Left lung (tissue), 4 donors: ENCODE measurements at regions not wholly inside any gene's neighbourhood (a gene's known extent, or its start where the extent isn't known, plus 50 kb on each side); places are given as distances from the start of the nearest gene placed in this dataset.
A peak's percentile ranks its signal among the peaks of the same experiment; 100 is the strongest.

Source experiments
- ATAC-seq: fragments of 200-7000 bp; cut with Tn5 transposase; one replicate; pipeline ENCODE4 v1.9.1; 2020; ENCODE audit warnings: moderate library complexity
- DNase-seq, 4 donors: peaks; one replicate each; pipeline ENCODE4 v3.0.0-alpha.2; 2013 to 2020
- H3K27ac ChIP-seq, 2 donors: fragments of 200-600 bp; sonication (generic) in 1 of 2; one replicate each; pipeline versions ENCODE4 v1.5.0 to v1.8.0; 2020 to 2021
- H3K27me3 ChIP-seq, 2 donors: fragments of 200-600 bp; sonication (generic) in 1 of 2; one replicate each; pipeline versions ENCODE4 v1.5.0 to v1.8.0; 2020 to 2021
- H3K36me3 ChIP-seq, 2 donors: fragments of 200-600 bp; sonication (generic) in 1 of 2; one replicate each; pipeline versions ENCODE4 v1.5.0 to v1.8.0; 2020 to 2021
- H3K4me1 ChIP-seq, 2 donors: fragments of 200-600 bp; one replicate each; pipeline ENCODE4 v1.8.0; 2021
- H3K4me3 ChIP-seq, 2 donors: fragments of 200-600 bp; sonication (generic) in 1 of 2; one replicate each; pipeline versions ENCODE4 v1.5.0 to v1.8.0; 2020 to 2021; ENCODE audit warnings: mild to moderate bottlenecking in 1 of 2
- H3K9me3 ChIP-seq, 2 donors: fragments of 200-600 bp; sonication (generic) in 1 of 2; one replicate each; pipeline versions ENCODE4 v1.5.0 to v1.8.0; 2020 to 2021
- intact Hi-C, 2 donors: fragments of 100-400 bp; cut with DNase I; formaldehyde crosslinking; loops; one replicate each; pipeline versions ENCODE4 v1.11.2 to v1.14.2; 2022
- TF ChIP-seq, protein P1 (sequence below), 2 donors: fragments of 200-600 bp; sonication (generic) in 1 of 2; IDR thresholded peaks; one replicate each; pipeline versions ENCODE4 v1.5.0 to v1.8.0; 2021; ENCODE audit warnings: antibody characterized with exemption in 2 of 2
- donor health status: DM: no; HTN: yes; CAD: no.
- donor health status: DM: no; HTN: no; CAD: no.

DNA sequence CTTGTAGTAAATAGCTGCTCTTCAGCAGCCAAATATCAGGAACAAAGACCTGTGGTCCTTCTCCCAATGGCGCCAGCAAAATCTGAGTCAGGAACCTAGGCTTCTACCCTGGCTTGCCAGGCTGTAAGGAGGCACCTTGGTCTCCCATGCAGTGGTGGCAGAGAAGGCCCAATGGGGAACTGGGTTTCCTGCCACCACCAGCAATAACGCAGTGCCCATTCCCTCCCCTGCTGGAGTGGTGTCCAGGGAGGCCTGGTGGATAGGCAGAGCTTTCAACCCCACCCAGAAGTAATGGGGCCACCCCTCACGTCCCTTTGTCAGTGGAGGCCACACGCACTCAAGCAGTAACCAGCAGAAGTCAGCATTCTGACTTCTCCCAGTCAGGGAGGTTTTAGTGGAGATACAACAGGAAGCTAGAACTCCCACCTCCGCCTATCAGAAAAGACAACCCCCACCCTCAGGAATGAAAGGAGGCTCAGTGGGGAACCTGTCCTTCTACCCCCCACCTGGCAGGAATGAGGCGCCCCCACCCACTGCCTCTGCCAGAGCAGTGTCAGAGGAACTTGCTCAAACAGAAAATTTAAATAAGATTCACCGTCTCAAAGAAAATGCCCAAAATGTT is 132.4 kb downstream of the COPS8 start:
- Histone ChIP-seq H3K4me3 (no peak overlapping the region), H3K27me3 (peaks cover 0 to 9% of the 10 kb centered on the region in 2 donors), H3K36me3 (no peaks in the 10 kb centered on the region), H3K27ac (peak overlapping the region in 1 of 2 donors; percentile 47), H3K9me3 (no peaks in the 10 kb centered on the region), H3K4me1 (peaks cover 0 to 3% of the 10 kb centered on the region in 2 donors)
- ATAC-seq (no peak), DNase-seq (no peak)
- TF ChIP-seq, protein P1, sequence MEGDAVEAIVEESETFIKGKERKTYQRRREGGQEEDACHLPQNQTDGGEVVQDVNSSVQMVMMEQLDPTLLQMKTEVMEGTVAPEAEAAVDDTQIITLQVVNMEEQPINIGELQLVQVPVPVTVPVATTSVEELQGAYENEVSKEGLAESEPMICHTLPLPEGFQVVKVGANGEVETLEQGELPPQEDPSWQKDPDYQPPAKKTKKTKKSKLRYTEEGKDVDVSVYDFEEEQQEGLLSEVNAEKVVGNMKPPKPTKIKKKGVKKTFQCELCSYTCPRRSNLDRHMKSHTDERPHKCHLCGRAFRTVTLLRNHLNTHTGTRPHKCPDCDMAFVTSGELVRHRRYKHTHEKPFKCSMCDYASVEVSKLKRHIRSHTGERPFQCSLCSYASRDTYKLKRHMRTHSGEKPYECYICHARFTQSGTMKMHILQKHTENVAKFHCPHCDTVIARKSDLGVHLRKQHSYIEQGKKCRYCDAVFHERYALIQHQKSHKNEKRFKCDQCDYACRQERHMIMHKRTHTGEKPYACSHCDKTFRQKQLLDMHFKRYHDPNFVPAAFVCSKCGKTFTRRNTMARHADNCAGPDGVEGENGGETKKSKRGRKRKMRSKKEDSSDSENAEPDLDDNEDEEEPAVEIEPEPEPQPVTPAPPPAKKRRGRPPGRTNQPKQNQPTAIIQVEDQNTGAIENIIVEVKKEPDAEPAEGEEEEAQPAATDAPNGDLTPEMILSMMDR (IDR thresholded peaks at IDR 0.05): no peak
- intact Hi-C loops: no loop called here

DNA sequence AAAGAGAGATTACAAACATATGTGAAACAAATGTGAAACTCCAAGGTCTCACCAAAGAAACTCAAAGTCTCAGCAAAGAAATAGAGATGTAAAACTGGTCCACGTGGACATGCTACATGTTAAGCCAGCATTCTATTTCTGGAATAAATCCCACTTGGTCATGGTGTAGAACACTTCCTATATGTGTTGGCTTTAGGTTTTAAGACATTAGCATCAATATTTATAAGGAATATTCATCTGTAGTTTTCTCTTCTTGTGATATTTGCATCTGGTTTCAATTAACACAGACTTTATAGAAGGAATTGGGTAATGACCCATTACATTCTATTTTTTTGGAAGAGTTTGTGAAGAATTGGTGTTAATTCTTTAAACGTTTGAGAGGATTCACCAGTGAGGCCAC is 133.1 kb downstream of the COPS8 start:
- DNase-seq (no peak), ATAC-seq (no peak)
- H3K27ac ChIP-seq: peak overlapping the region in 1 of 2 donors; percentile 47
- TF ChIP-seq, protein P1 (IDR thresholded peaks at IDR 0.05): no peak
- peaks cover 0 to 9% of the 10 kb centered on the region in 2 donors for H3K27me3 ChIP-seq
- intact Hi-C loops: no loop called here
- no peaks in the 10 kb centered on the region for H3K9me3 ChIP-seq
- H3K4me3 ChIP-seq: no peak overlapping the region
- no peaks in the 10 kb centered on the region for H3K36me3 ChIP-seq
- peaks cover 0 to 9% of the 10 kb centered on the region in 2 donors for H3K4me1 ChIP-seq

DNA sequence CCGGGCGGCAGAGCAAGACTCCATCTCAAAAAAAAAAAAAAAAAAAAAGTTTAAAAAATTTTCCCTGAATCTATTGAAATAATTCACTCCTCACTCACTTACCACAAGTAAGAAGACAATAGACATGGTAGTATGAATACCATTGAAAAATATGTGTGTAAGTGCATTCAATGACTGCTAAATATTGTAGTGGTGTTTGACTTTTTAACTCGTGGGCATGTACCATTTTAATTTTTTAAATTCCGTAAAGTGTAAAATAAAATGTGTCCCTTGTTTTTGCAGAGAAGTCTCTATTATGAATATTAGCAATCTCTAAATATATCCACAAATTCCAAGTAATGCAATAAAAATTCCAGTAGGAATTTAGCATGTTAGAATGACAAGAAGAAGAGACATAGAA is 134.1 kb downstream of the COPS8 start:
- no peak for ATAC-seq
- peak overlapping the region in 1 of 2 donors; percentile 47 for H3K27ac ChIP-seq
- intact Hi-C loops: no loop called here

DNA sequence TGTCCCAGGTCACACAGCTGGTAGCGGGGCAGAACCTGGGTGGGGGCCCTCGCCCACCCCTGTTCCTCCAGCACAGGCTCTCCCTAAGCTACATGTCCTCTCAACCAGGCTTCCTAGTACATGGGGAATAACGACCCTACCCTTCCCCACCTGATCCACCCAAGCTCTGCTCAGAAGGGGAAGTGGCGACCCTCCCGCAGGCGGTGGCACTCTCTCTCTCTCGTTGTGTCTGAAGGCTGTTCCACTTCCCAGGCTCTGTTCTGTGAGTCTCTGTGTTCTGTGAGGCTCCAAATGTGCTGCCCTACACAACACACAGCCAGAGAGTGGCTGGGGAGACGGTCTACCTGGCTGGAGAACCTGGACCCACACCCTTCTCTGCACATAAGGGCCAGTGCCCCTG is 135.8 kb downstream of the COPS8 start:
- intact Hi-C loops: no loop called here
- DNase-seq (no peak), ATAC-seq (no peak)
- H3K36me3 ChIP-seq: no peaks in the 10 kb centered on the region
- H3K4me3 ChIP-seq: no peak overlapping the region
- TF ChIP-seq, protein P1 (IDR thresholded peaks at IDR 0.05): no peak
- H3K27me3 ChIP-seq: peaks cover 0 to 9% of the 10 kb centered on the region in 2 donors
- H3K4me1 ChIP-seq: peaks cover 0 to 9% of the 10 kb centered on the region in 2 donors
- no peaks in the 10 kb centered on the region for H3K9me3 ChIP-seq
- H3K27ac ChIP-seq: peak overlapping the region in 1 of 2 donors; percentile 66

More for the DNA sequence above, 134.1 kb downstream of the COPS8 start:
- TF ChIP-seq, protein P1 (IDR thresholded peaks at IDR 0.05): no peak
- H3K4me1 ChIP-seq: peaks cover 0 to 9% of the 10 kb centered on the region in 2 donors
- H3K27me3 ChIP-seq: peaks cover 0 to 9% of the 10 kb centered on the region in 2 donors
- H3K4me3 ChIP-seq: no peak overlapping the region
- no peaks in the 10 kb centered on the region for H3K9me3 ChIP-seq
- DNase-seq: no peak
- H3K36me3 ChIP-seq: no peaks in the 10 kb centered on the region

DNA sequence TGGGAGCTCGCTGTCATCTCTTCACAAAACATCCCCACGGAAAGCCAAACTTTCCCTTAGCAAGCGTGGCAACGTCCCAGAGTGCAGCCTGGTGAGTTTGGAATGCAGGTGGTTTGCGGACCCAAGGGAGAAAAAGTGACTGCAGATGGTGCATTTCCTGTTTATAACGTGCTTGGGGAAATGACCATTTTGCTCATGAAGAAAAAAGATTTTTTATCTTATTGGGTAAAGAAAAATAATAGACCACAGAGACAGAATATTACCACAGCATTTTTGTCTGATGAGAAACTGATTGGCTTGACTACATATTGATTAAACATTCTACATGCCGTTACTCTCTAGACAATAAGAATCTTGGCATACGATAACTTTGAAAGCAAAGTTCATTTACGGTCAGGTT is 136.5 kb downstream of the COPS8 start:
- Histone ChIP-seq H3K9me3 (no peaks in the 10 kb centered on the region), H3K27ac (peak overlapping the region in 1 of 2 donors; percentile 69), H3K36me3 (no peaks in the 10 kb centered on the region), H3K4me1 (peaks cover 0 to 9% of the 10 kb centered on the region in 2 donors), H3K27me3 (peaks cover 0 to 9% of the 10 kb centered on the region in 2 donors), H3K4me3 (no peak overlapping the region)
- ATAC-seq (no peak), DNase-seq (no peak)
- intact Hi-C loops: no loop called here
- TF ChIP-seq, protein P1 (IDR thresholded peaks at IDR 0.05): no peak
